IMR-90 (cell line): ENCODE measurements at regions not wholly inside any gene's neighbourhood (a gene's known extent, or its start where the extent isn't known, plus 50 kb on each side); places are given as distances from the start of the nearest gene placed in this dataset.

Experiments used
- ATAC-seq: fragments of 200-7000 bp; cut with Tn5 transposase; 2 replicates; pipeline ENCODE4 v1.9.1; 2020; ENCODE audit warnings: low read depth, mild to moderate bottlenecking, moderate library complexity
- BruUV-seq: library from RNA; stranded (reverse); fragments of 400-500 nt; replicated peaks from 2 replicates; lab custom pipeline; 2021; lab: Mats Ljungman, UMichigan
- CTCF ChIA-PET: fragments of 300-600 bp; formaldehyde crosslinking; extraction: SDS; loops from one replicate; lab custom pipeline; 2021; ENCODE audit warnings: antibody characterized with exemption; lab: Yijun Ruan, JAX
- POLR2A ChIA-PET: fragments of 300-600 bp; sonication (Branson Sonifier 250); formaldehyde crosslinking; loops from one replicate; lab custom pipeline; 2022; ENCODE audit warnings: antibody characterized with exemption; ENCODE audit not compliant: unreplicated experiment; lab: Charles Lee
- DNase-seq: peaks from one replicate; pipeline ENCODE4 v3.0.0; 2013
- H2AFZ ChIP-seq: replicated peaks from 2 replicates; pipeline ENCODE3; 2013; ENCODE audit warnings: low read length, mild to moderate bottlenecking; ENCODE audit not compliant: poor library complexity
- H2AK5ac ChIP-seq: 2 replicates; pipeline ENCODE4 v1.6.1; 2013; ENCODE audit warnings: low read depth, low read length, inconsistent platforms
- H2AK9ac ChIP-seq: replicated peaks from 2 replicates; pipeline ENCODE3; 2013; ENCODE audit warnings: mild to moderate bottlenecking, low read depth, low read length, moderate library complexity; ENCODE audit not compliant: poor library complexity
- H2BK120ac ChIP-seq: 2 replicates; pipeline ENCODE4 v1.6.1; 2013; ENCODE audit warnings: low read depth, low read length, inconsistent platforms
- H2BK15ac ChIP-seq: 3 replicates; pipeline ENCODE4 v1.6.1; 2013; ENCODE audit warnings: low read depth, low read length, inconsistent platforms
- H2BK20ac ChIP-seq: 2 replicates; pipeline ENCODE4 v1.6.1; 2013; ENCODE audit warnings: low read depth, mild to moderate bottlenecking, inconsistent platforms, low read length, moderate library complexity
- H2BK5ac ChIP-seq: 2 replicates; pipeline ENCODE4 v1.6.1; 2013; ENCODE audit warnings: mild to moderate bottlenecking, low read depth, low read length, inconsistent platforms; ENCODE audit not compliant: poor library complexity, severe bottlenecking
- H3K14ac ChIP-seq: replicated peaks from 2 replicates; pipeline ENCODE4 v1.6.1; 2013; ENCODE audit warnings: low read depth, low read length, inconsistent platforms
- H3K18ac ChIP-seq: 2 replicates; pipeline ENCODE4 v1.6.1; 2013; ENCODE audit warnings: low read depth, low read length, control low read depth
- H3K23ac ChIP-seq: 2 replicates; pipeline ENCODE4 v1.6.1; 2013; ENCODE audit warnings: low read depth, low read length, inconsistent platforms
- H3K27ac ChIP-seq: 2 replicates; pipeline ENCODE4 v1.5.1; 2013; ENCODE audit warnings: mild to moderate bottlenecking, control low read depth, low read length; ENCODE audit not compliant: insufficient read depth
- H3K27me3 ChIP-seq: 2 replicates; pipeline ENCODE4 v1.6.1; 2013; ENCODE audit warnings: low read length; ENCODE audit not compliant: control insufficient read depth, insufficient read depth
- H3K36me3 ChIP-seq: 2 replicates; pipeline ENCODE4 v1.6.1; 2013; ENCODE audit warnings: low read length, mixed read lengths; ENCODE audit not compliant: control insufficient read depth, insufficient read depth
- H3K4ac ChIP-seq: 2 replicates; pipeline ENCODE4 v1.6.1; 2013; ENCODE audit warnings: low read depth, low read length, inconsistent platforms
- H3K4me1 ChIP-seq: 2 replicates; pipeline ENCODE4 v1.6.1; 2013; ENCODE audit warnings: low read length, mixed read lengths; ENCODE audit not compliant: control insufficient read depth, insufficient read depth
- H3K4me2 ChIP-seq: 2 replicates; pipeline ENCODE4 v1.6.1; 2013; ENCODE audit warnings: low read depth, mild to moderate bottlenecking, control low read depth, low read length, moderate library complexity
- H3K4me3 ChIP-seq: 2 replicates; pipeline ENCODE4 v1.5.1; 2013; ENCODE audit warnings: low read depth, mild to moderate bottlenecking, control low read depth, low read length, moderate library complexity; ENCODE audit not compliant: insufficient read depth
- H3K56ac ChIP-seq: 2 replicates; pipeline ENCODE4 v1.6.1; 2013; ENCODE audit warnings: low read length, inconsistent platforms; ENCODE audit not compliant: insufficient read depth; ENCODE audit errors: extremely low read depth
- H3K79me1 ChIP-seq, 2 experiments: 2 replicates each; pipeline ENCODE4 v1.6.1; 2013; ENCODE audit warnings: low read length in 2 of 2, inconsistent platforms in 1 of 2, low read depth in 1 of 2
- H3K9ac ChIP-seq: 2 replicates; pipeline ENCODE4 v1.6.1; 2013; ENCODE audit warnings: low read depth, low read length, control low read depth
- H3K9me1 ChIP-seq: 2 replicates; pipeline ENCODE4 v1.6.1; 2013; ENCODE audit warnings: low read length, inconsistent platforms; ENCODE audit not compliant: insufficient read depth
- H3K9me3 ChIP-seq: 2 replicates; pipeline ENCODE4 v1.6.1; 2013; ENCODE audit warnings: low read length; ENCODE audit not compliant: control insufficient read depth, insufficient read depth
- H4K20me1 ChIP-seq: 2 replicates; pipeline ENCODE4 v1.6.1; 2013; ENCODE audit warnings: low read length, inconsistent platforms; ENCODE audit not compliant: insufficient read depth
- H4K5ac ChIP-seq: 2 replicates; pipeline ENCODE4 v1.6.1; 2013; ENCODE audit warnings: mild to moderate bottlenecking, low read depth, low read length, control low read depth
- H4K8ac ChIP-seq, 2 experiments: 2 replicates each; pipeline ENCODE4 v1.6.1; 2013; ENCODE audit warnings: low read depth in 2 of 2, low read length in 2 of 2, control low read depth in 1 of 2, inconsistent platforms in 1 of 2
- H4K91ac ChIP-seq: 2 replicates; pipeline ENCODE4 v1.6.1; 2013; ENCODE audit warnings: low read depth, low read length, inconsistent platforms; ENCODE audit not compliant: insufficient read depth
- CEBPB ChIP-seq: IDR thresholded peaks from 2 replicates; pipeline ENCODE4 v1.6.1; 2012; ENCODE audit warnings: low read depth, low read length, improper control_type of control experiment
- FOS ChIP-seq: fragments of 150-350 bp; IDR thresholded peaks from 2 replicates; pipeline ENCODE4 v1.6.1; 2016; ENCODE audit warnings: low read depth, low read length
- MAFK ChIP-seq: IDR thresholded peaks from 2 replicates; pipeline ENCODE4 v1.6.1; 2012; ENCODE audit warnings: low read depth, low read length, improper control_type of control experiment
- POLR2A ChIP-seq: IDR thresholded peaks from 2 replicates; pipeline ENCODE4 v1.6.1; 2012; ENCODE audit warnings: mild to moderate bottlenecking, low read depth, low read length
- WGBS, 2 experiments: methylation state at CpG; one replicate each; pipeline versions ENCODE4 v1.1.5 to v1.1.7; 2013; ENCODE audit warnings: missing lambda C conversion rate in 2 of 2; ENCODE audit not compliant: insufficient read length in 1 of 2; ENCODE audit errors: extremely low coverage in 2 of 2; 5-methylcytosine and 5-hydroxymethylcytosine counted together
- dilution Hi-C: fragments of 300-500 bp; cut with HindIII; formaldehyde crosslinking; loops from one replicate; pipeline ENCODE4 v1.14.3; 2018; ENCODE audit warnings: low sequenced_read_pairs; ENCODE audit not compliant: unreplicated experiment
- in situ Hi-C: fragments of 300-500 bp; cut with MboI; formaldehyde crosslinking; loops from 3 replicates; pipeline ENCODE4 v1.14.3; 2019; ENCODE audit warnings: low sequenced_read_pairs, inconsistent platforms, mixed read lengths
- intact Hi-C: fragments of 100-400 bp; cut with micrococcal nuclease; formaldehyde crosslinking; loops from 2 replicates; pipeline ENCODE4 v1.10.0; 2022

DNA sequence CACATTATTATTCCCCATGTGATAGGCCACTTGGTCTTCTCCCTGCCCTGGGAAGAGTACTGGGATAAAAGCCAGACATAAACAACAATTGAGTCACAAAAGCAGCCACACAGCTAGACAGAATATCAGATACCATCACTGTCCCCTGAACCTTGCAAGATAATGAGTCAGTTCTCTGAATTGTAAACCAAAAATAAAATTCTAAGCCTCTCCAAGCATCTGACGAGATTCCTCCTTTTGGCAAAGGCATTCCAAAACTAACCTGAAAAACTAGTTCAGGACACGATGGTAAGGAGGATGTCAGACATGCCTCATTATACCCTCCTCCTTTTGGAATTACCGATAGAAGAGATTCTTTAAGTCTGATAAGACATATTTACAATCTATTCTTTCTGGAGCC is 450.7 kb downstream of the HTR7 start:
- Histone ChIP-seq H3K27me3 (no peaks in the 10 kb centered on the region; the same call in 1 of the 2 replicates), H4K8ac (no peak overlapping the region), H3K18ac (no peak overlapping the region), H3K9ac (no peak overlapping the region), H2AK5ac (no peak overlapping the region), H4K91ac (no peak overlapping the region), H3K9me1 (no peaks in the 10 kb centered on the region), H2BK15ac (no peak overlapping the region), H2AK9ac (no peak overlapping the region), H3K79me1 (no peaks in the 10 kb centered on the region), H3K9me3 (peaks cover 6% of the 10 kb centered on the region; the same call in 1 of the 2 replicates), H2BK20ac (no peak overlapping the region), H3K36me3 (no peaks in the 10 kb centered on the region), H4K20me1 (no peaks in the 10 kb centered on the region), H3K14ac (no peak overlapping the region), H2AFZ (no peak overlapping the region), H3K23ac (no peak overlapping the region), H4K5ac (no peak overlapping the region), H3K4ac (no peak overlapping the region), H3K27ac (no peak overlapping the region), H2BK120ac (no peak overlapping the region), H3K4me2 (no peak overlapping the region), H3K4me3 (no peak overlapping the region), H2BK5ac (peak overlapping the region; percentile 41), H3K4me1 (no peaks in the 10 kb centered on the region), H3K56ac (no peak overlapping the region)
- ChIA-PET POLR2A (no interaction called here), CTCF (no interaction called here)
- peak; percentile 89 for ATAC-seq
- no CpG with 5 or more reads among the region's 3 CpGs for WGBS, 2 experiments
- in situ Hi-C loops (no loop called here), intact Hi-C loops (no loop called here), dilution Hi-C loops (no loop called here)
- no TSS peak for BruUV-seq
- TF ChIP-seq POLR2A (no peak), MAFK (0 out of 2 replicates have a peak, but pooled peaks have one; percentile 1), FOS (peak; percentile 54), CEBPB (peak; percentile 33; the same call in 1 of the 2 replicates)
- peak; percentile 76 for DNase-seq
